ENCODE measurements at regions not wholly inside any gene's neighbourhood (a gene's known extent, or its start where the extent isn't known, plus 50 kb on each side); places are given as distances from the start of the nearest gene placed in this dataset.

GRCh38 chr12:97404543-97404942, 58.1 kb upstream of the RMST start:
- TF ChIP-seq CTCF (IDR thresholded peaks at IDR 0.05) (peak in 2 of 4 experiments; percentile 36 to 42), POLR2A (IDR thresholded peaks at IDR 0.05) (no peak), POLR2AphosphoS5 (IDR thresholded peaks at IDR 0.05) (no peak)

All from sigmoid colon (tissue), 4 donors.